ENCODE measurements at regions not wholly inside any gene's neighbourhood (a gene's known extent, or its start where the extent isn't known, plus 50 kb on each side); places are given as distances from the start of the nearest gene placed in this dataset.
A peak's percentile ranks its signal among the peaks of the same experiment; 100 is the strongest.

GRCh38 chr1:200311256-200311655 lies 98.6 kb downstream of the ZNF281 start:
- Histone ChIP-seq H3K4me3 (no peak overlapping the region), H4K20me1 (ENCODE audit: insufficient read depth) (no peaks in the 10 kb centered on the region), H3K9me2 (ENCODE audit: insufficient read depth) (no peaks in the 10 kb centered on the region), H3K9me3 (ENCODE audit: low read depth) (no peaks in the 10 kb centered on the region), H2AFZ (no peak overlapping the region), H3F3A (ENCODE audit: insufficient read depth) (peaks cover 58% of the 10 kb centered on the region), H3K79me2 (ENCODE audit: insufficient read depth) (no peaks in the 10 kb centered on the region), H3K36me3 (ENCODE audit: low read depth) (no peaks in the 10 kb centered on the region), H3K4me1 (ENCODE audit: insufficient read depth) (peaks cover 43% of the 10 kb centered on the region), H3K27me3 (replicated peaks; ENCODE audit: insufficient read depth) (no peaks in the 10 kb centered on the region), H3K4me2 (ENCODE audit: unreplicated experiment) (no peak overlapping the region), H3K27ac (peak overlapping the region; percentile 25), H3K9ac (no peak overlapping the region)
- no peak for TF ChIP-seq EZH2 (IDR thresholded peaks at IDR 0.05; ENCODE audit: insufficient read depth, poor library complexity, severe bottlenecking)
- TF ChIP-seq EZH2phosphoT487 (IDR thresholded peaks at IDR 0.05; ENCODE audit: insufficient read depth, low read depth), result no peak
- peak; percentile 80 for DNase-seq
- WGBS, 2 experiments (ENCODE audit: low coverage in 1 of 2, low lambda C conversion rate in 2 of 2, missing lambda C conversion rate in 2 of 2), result 67 to 74% methylated on average over 1 of the region's 1 CpG
- in situ Hi-C loops (cut with MboI), result no loop called here

DNA sequence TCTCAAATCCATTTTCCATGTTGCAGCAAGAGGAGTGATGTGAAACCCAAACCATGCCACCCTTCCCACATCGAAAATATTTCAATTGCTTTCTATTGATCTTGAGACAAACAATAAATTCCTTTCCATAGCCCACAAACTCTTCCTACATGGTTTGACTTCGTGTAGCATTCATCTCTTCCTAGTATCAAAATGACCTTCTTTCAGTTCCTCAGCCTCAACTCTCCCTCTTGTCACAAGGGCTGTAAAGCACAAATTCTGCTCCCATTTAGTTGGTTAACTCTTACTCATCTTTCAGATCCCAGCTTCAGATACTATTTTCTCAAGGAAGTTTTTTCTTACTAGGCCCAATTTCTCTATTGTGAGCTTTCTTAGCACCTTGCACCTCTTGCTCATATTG lies 99.0 kb downstream of the ZNF281 start:
- Histone ChIP-seq H3K4me1 (ENCODE audit: insufficient read depth) (peaks cover 39% of the 10 kb centered on the region), H3K9me3 (ENCODE audit: low read depth) (no peaks in the 10 kb centered on the region), H3K36me3 (ENCODE audit: low read depth) (no peaks in the 10 kb centered on the region), H4K20me1 (ENCODE audit: insufficient read depth) (no peaks in the 10 kb centered on the region), H3F3A (ENCODE audit: insufficient read depth) (peaks cover 55% of the 10 kb centered on the region), H3K9ac (no peak overlapping the region), H3K4me2 (ENCODE audit: unreplicated experiment) (no peak overlapping the region), H3K4me3 (no peak overlapping the region), H2AFZ (no peak overlapping the region), H3K27ac (0 out of 2 replicates have a peak overlapping the region, but pooled peaks have one; percentile 25), H3K79me2 (ENCODE audit: insufficient read depth) (no peaks in the 10 kb centered on the region), H3K9me2 (ENCODE audit: insufficient read depth) (no peaks in the 10 kb centered on the region), H3K27me3 (replicated peaks; ENCODE audit: insufficient read depth) (no peaks in the 10 kb centered on the region)
- in situ Hi-C loops (cut with MboI), result no loop called here
- TF ChIP-seq EZH2 (IDR thresholded peaks at IDR 0.05; ENCODE audit: insufficient read depth, poor library complexity, severe bottlenecking) (no peak), EZH2phosphoT487 (IDR thresholded peaks at IDR 0.05; ENCODE audit: insufficient read depth, low read depth) (no peak)
- WGBS, 2 experiments (ENCODE audit: low coverage in 1 of 2, low lambda C conversion rate in 2 of 2, missing lambda C conversion rate in 2 of 2), result 79 to 82% methylated on average over 2 of the region's 2 CpGs
- no peak for DNase-seq

- TF ChIP-seq EZH2 (IDR thresholded peaks at IDR 0.05; ENCODE audit: insufficient read depth, poor library complexity, severe bottlenecking), result no peak
- no peak for TF ChIP-seq EZH2phosphoT487 (IDR thresholded peaks at IDR 0.05; ENCODE audit: insufficient read depth, low read depth)
- no peaks in the 10 kb centered on the region for H4K20me1 ChIP-seq (ENCODE audit: insufficient read depth)
- H3K27ac ChIP-seq, result no peak overlapping the region
- in situ Hi-C loops (cut with MboI), result no loop called here
- no peak overlapping the region for H3K4me3 ChIP-seq
- H3K27me3 ChIP-seq (replicated peaks; ENCODE audit: insufficient read depth), result no peaks in the 10 kb centered on the region
- peaks cover 14% of the 10 kb centered on the region for H3K4me1 ChIP-seq (ENCODE audit: insufficient read depth)
- H2AFZ ChIP-seq, result no peak overlapping the region
- DNase-seq, result no peak
- no peak overlapping the region for H3K4me2 ChIP-seq (ENCODE audit: unreplicated experiment)
- no peak overlapping the region for H3K9ac ChIP-seq
- H3K9me2 ChIP-seq (ENCODE audit: insufficient read depth), result no peaks in the 10 kb centered on the region
- 32 to 53% methylated on average over 2 of the region's 2 CpGs for WGBS, 2 experiments (ENCODE audit: low coverage in 1 of 2, low lambda C conversion rate in 2 of 2, missing lambda C conversion rate in 2 of 2)
- no peaks in the 10 kb centered on the region for H3K79me2 ChIP-seq (ENCODE audit: insufficient read depth)
- no peaks in the 10 kb centered on the region for H3K36me3 ChIP-seq (ENCODE audit: low read depth)
- peaks cover 25% of the 10 kb centered on the region; the same call in 1 of the 2 replicates for H3F3A ChIP-seq (ENCODE audit: insufficient read depth)
- no peaks in the 10 kb centered on the region for H3K9me3 ChIP-seq (ENCODE audit: low read depth)
These were observed 102.1 kb downstream of the ZNF281 start for GRCh38 chr1:200307755-200308066.

GRCh38 chr1:200306944-200307754 lies 102.7 kb downstream of the ZNF281 start:
- peak; percentile 60 for DNase-seq
- H3K79me2 ChIP-seq (ENCODE audit: insufficient read depth), result no peaks in the 10 kb centered on the region
- in situ Hi-C loops (cut with MboI), result no loop called here
- H3K9me2 ChIP-seq (ENCODE audit: insufficient read depth), result no peaks in the 10 kb centered on the region
- no peaks in the 10 kb centered on the region for H3K27me3 ChIP-seq (replicated peaks; ENCODE audit: insufficient read depth)
- no peaks in the 10 kb centered on the region for H3K36me3 ChIP-seq (ENCODE audit: low read depth)
- H3K27ac ChIP-seq, result no peak overlapping the region
- H3F3A ChIP-seq (ENCODE audit: insufficient read depth), result peaks cover 20% of the 10 kb centered on the region; the same call in 1 of the 2 replicates
- H4K20me1 ChIP-seq (ENCODE audit: insufficient read depth), result no peaks in the 10 kb centered on the region
- H2AFZ ChIP-seq, result peak overlapping the region; percentile 68
- TF ChIP-seq EZH2 (IDR thresholded peaks at IDR 0.05; ENCODE audit: insufficient read depth, poor library complexity, severe bottlenecking) (no peak), EZH2phosphoT487 (IDR thresholded peaks at IDR 0.05; ENCODE audit: insufficient read depth, low read depth) (no peak)
- peaks cover 14% of the 10 kb centered on the region for H3K4me1 ChIP-seq (ENCODE audit: insufficient read depth)
- H3K4me3 ChIP-seq, result no peak overlapping the region
- WGBS, 2 experiments (ENCODE audit: low coverage in 1 of 2, low lambda C conversion rate in 2 of 2, missing lambda C conversion rate in 2 of 2), result 27 to 29% methylated on average over 8 of the region's 8 CpGs
- H3K4me2 ChIP-seq (ENCODE audit: unreplicated experiment), result peak overlapping the region; percentile 50
- no peak overlapping the region for H3K9ac ChIP-seq
- H3K9me3 ChIP-seq (ENCODE audit: low read depth), result no peaks in the 10 kb centered on the region
